Ecto neural progenitor cell (in vitro differentiated cells): ENCODE measurements at regions not wholly inside any gene's neighbourhood (a gene's known extent, or its start where the extent isn't known, plus 50 kb on each side); places are given as distances from the start of the nearest gene placed in this dataset.
"Not testable (repeated sequence)": the region's sequence is repeated elsewhere in the genome, so short reads cannot be mapped to it uniquely, and the experiment has no call there.

ENCODE experiments used
- DNase-seq: peaks from one replicate; pipeline ENCODE4 v3.0.0-alpha.2; 2018; ENCODE audit warnings: low spot score

GRCh38 chr14:29982171-29982570, 54.5 kb upstream of the PRKD1 start:
- no peak for DNase-seq

- DNase-seq = no peak
Observed at GRCh38 chr14:29982993-29983392, 55.3 kb upstream of the PRKD1 start.

GRCh38 chr14:29990344-29990857, 62.8 kb upstream of the PRKD1 start:
- not testable (repeated sequence) for DNase-seq

DNA sequence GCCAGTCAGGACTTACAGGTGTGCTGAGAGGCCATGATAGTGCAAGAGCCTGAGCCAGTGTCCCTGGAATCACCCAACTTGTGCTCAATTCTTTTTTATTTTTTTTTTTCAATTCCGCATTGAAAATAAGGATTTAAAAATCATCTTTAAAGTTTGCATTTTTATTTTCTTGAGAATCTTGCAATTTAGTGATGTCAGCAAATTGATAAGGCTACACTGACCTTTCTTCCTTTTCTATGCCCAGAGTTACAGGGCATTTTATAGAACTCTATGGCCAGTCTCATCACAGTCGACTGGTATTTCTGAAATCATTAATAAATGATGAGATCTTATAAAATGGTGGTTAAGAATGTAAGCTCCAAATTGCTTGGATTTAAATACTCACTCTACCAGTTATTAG, 63.3 kb upstream of the PRKD1 start:
- DNase-seq = no peak

- no peak for DNase-seq
Observed at GRCh38 chr14:29993143-29993542, 65.5 kb upstream of the PRKD1 start.

DNA sequence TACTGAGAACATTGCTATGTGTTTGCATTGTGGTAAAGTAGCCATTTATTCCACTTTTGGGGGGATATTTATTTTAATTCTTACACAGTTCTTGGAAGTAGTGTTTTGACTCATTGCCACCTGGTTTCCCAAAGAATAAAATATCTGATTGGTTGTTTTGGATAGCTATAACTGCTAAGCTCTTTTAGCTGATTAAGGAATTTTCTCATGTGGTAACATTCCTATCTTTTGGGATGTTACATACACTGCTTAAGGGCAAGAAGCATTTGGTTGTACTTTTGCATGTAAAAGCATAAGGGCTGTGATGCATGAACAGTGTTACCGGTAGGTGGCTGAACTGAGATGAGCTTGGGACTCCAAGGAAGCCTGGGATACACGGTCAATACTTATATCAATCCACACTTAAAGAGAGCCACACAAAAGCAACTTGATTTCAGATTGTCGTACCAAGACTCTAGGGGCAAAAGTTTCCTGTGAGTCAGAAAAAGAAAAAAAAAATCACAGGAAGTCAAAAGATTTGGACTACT, 71.4 kb upstream of the PRKD1 start:
- DNase-seq = no peak

DNA sequence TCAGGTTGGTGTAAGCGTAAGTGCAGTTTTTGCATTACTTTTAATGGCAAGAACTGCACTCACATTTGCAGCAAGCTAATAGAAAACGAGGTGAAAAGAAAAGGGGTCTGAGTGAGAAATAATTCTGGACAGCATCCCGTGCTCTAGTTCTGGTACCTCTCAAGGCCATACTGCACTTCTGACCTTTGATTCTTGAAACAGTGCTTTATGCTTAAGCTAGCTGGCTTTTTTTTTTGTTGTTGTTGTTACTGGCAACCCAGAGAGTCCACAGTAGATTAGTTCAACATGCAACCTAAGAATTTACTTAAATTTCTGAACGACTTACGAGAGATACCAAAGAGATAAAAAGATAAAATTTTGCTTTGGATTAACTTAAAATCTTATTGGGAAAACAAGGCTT, 75.2 kb upstream of the PRKD1 start:
- DNase-seq = no peak

DNA sequence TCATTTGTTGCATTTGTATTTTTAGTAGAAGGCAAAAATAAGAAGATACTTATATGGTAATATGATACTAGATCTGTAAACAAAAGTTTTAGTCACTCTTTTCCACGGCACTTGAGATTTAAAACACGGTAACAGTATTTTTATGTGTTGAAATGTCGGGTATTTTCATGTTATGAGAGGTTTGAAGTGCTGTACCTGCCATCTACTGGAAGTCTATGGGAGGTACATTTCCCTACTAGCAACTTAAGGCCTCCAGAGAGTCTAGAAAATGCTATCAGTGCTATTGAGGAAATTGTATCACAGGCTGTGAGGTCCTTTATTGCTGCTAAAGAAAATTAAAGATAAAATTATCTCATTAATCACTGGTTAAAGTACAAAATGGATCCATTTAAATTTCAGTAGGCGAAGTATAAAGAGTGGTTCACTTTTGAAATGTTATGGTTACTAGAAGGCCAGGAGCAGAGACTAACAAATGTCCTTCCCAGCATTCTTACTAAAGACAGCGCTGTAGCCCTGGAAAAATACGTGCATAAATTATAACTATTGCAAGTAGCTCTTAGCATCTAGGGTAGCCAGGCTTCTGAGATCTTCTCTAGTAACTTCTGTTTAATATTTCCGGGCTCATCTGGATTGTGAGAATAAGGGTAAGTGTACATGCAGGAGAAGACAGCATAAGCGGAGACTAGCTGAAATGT, 77.6 kb upstream of the PRKD1 start:
- no peak for DNase-seq

DNA sequence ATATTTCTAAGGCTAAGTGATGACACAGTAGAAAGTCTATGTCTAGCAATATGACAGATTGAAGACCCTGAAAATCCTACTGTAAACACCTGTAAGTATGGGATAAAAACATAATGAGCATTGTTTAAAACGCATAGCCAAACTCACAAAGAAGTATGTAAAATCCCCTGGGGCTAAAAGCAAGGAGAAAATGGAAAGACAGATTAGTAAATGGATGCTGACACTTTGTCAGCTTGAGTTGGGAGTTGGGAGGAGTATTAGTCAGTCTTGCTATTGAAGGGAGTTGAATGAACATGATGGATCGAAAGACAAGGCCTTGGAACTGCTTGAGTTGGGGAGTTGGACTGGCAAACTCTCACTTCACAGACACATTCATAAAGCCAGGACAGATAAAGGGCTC, 79.0 kb upstream of the PRKD1 start:
- DNase-seq = no peak

DNA sequence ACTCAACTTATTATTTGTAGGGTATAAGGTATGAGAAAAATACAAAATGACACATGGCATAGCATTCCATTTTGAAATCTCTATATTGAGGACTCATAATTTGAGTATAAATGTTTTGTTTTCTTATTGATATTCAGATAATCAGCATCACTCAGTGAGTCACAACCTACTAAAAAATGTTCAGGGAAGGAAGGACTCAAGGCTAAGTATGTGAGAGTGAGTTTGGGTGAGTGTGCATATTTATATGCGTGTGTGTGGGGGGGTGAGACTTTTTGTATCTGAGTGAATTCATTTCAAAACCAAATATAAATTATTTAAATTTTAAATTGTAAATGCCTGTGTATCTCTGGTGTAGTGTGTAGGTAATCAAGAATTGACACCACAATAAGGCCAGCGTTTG, 87.8 kb upstream of the PRKD1 start:
- no peak for DNase-seq

DNA sequence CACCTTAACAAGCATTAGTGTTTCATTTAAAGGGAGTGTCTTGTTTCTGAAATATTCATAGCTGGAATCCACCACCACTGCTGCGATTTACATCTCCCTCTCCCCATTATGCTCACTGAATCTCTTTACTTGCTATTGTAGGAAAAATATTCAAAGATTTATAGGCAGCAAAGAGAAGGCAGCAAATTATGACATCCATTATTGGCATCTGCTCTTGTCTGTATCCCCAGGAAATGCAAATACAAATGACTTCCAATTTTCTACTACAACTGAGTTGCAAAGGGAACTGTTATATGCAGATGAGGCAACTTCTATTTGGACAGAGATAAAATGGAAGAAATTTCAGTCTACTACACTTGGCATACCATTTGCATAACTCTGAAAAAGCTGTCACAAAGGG, 88.4 kb upstream of the PRKD1 start:
- no peak for DNase-seq

DNA sequence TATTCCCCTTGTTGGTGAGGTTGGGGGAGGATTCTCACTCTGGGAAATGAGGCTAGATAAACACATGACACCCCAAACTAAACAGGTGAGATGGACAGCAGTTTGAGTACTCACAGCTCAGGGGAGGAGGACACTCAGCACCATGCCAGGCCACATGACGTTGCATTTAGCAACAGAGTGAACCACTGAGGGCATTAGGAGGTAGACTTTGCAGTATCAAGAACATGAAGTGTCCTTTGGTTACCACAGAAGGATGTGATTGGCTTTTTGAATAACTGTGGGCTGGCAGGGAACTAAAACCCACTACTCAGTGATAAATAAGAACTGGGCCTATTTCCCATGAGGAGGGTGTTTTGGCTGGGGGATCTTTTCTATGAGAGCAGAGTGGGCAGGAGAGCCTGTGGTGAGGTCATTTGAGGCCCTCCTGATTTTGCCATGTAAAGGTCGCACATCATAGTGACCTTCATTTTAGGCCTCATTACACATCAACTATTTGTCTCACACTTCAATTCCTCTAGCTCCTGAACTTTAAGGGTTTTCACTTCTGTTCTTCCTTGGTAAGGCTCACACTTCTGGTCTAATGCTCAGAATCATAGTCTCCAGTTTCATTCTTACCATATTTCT, 89.8 kb upstream of the PRKD1 start:
- DNase-seq = no peak

GRCh38 chr14:30020271-30020670, 92.6 kb upstream of the PRKD1 start:
- DNase-seq = no peak

GRCh38 chr14:30020687-30021086, 93.0 kb upstream of the PRKD1 start:
- no peak for DNase-seq

DNA sequence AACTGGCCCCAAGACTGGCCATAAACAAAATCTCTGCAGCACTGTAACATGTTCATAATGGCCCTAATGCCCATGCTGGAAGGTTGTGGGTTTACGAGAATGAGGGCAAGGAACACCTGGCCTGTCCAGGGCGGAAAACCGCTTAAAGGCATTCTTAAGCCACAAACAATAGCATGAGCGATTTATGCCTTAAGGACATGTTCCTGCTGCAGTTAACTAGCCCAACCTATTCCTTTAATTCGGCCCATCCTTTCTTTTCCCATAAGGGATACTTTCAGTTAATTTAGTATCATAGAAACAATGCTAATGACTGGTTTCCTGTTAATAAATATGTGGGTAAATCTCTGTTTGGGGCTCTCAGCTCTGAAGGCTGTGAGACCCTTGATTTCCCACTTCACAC, 95.7 kb upstream of the PRKD1 start:
- DNase-seq = not testable (repeated sequence)

DNA sequence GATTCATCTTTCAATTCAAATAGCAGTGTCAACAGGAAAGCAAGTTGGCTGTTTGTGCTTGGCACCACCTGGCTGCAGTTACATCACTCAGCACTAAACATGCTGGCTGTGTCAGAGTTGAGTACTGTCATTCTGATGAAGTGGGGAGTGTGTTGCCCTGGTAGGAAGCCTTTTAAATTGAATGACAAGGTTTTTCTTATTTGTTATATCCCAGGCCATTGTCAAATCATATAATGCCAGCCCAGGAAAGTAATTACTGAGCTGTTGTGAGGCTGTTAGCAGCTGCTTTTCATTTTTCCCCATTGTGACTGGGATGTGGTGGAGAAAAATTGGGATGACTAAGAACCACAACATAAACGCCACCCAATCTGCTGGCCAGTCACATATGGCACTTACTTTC, 106.5 kb upstream of the PRKD1 start:
- DNase-seq = no peak

GRCh38 chr14:30035361-30035760, 107.7 kb upstream of the PRKD1 start:
- no peak for DNase-seq

- DNase-seq = no peak
Observed at GRCh38 chr14:30045720-30046119, 118.1 kb upstream of the PRKD1 start.

- no peak for DNase-seq
Observed at GRCh38 chr14:30053103-30053502, 125.5 kb upstream of the PRKD1 start.

GRCh38 chr14:30054201-30054600, 126.6 kb upstream of the PRKD1 start:
- no peak for DNase-seq

- DNase-seq = no peak
Observed at GRCh38 chr14:30058401-30058800, 130.8 kb upstream of the PRKD1 start.

DNA sequence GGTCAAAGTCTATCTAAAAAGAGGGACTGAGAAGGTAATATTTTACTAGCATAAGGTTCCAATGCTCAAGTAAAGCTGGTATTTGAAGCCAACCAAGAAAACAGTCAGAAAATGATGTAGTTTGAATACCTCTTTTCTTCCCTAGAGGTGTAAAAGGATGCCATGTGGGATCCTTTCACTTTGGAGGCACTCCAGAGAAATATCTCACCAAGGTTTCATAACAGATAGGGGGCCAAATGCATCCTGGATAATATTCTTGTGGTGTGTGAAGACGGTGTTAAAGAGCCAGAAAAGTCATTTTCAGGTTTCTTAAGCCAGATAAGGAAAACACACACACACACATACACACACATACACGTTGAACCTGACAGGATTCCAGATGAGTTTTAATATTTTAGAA, 136.1 kb upstream of the PRKD1 start:
- DNase-seq = no peak

GRCh38 chr14:30064454-30064853, 136.8 kb upstream of the PRKD1 start:
- DNase-seq = no peak

DNA sequence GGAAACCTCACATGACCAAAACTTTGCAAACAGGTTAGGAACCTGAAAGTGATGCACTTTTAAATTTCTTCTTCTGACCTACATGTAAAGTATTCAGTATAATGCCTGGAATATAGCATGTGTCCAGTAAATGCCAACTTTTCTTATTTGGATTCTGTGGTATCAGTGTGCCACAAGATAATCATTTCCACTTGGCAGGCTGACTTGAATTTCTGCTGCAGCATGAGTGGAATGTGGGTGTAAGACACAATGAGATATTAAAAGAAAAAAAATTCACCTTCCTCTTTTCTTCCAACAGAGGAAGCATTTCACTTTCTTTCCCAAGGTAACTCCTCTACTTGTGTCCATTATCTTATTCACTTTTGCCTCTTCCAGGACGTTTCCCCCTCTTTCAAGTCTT, 141.9 kb upstream of the PRKD1 start:
- no peak for DNase-seq
